ENCODE measurements at regions not wholly inside any gene's neighbourhood (a gene's known extent, or its start where the extent isn't known, plus 50 kb on each side); places are given as distances from the start of the nearest gene placed in this dataset.

DNA sequence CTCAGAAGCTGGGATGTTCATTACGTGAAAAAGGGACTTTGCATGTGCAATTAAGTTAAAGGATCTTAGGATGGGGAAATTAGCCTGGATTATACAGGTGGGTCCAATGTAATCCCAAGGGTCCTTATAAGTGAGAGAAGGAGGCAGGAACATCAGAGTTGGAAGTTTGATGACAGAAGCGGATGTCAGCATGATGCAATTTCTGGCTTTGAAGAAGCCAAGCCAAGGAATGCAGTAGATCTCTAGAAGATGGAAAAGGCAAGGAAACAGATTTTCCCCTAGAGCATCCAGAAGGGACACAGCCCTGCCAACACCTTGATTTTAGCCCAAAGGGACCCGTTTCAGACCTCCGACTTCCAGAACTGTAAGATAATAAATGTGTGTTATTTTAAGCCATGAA, 136.4 kb downstream of the LNPK start:
- no peak overlapping the region for H3K27ac ChIP-seq (replicated peaks)
- no peak for DNase-seq (ENCODE audit: low read depth in 1 of 2, low spot score in 1 of 2)
- no peak for TF ChIP-seq POLR2AphosphoS5 (IDR thresholded peaks at IDR 0.05; ENCODE audit: low read depth)
- no peak for TF ChIP-seq GABPA (IDR thresholded peaks at IDR 0.05; ENCODE audit: low read depth)
- TF ChIP-seq, protein P1, sequence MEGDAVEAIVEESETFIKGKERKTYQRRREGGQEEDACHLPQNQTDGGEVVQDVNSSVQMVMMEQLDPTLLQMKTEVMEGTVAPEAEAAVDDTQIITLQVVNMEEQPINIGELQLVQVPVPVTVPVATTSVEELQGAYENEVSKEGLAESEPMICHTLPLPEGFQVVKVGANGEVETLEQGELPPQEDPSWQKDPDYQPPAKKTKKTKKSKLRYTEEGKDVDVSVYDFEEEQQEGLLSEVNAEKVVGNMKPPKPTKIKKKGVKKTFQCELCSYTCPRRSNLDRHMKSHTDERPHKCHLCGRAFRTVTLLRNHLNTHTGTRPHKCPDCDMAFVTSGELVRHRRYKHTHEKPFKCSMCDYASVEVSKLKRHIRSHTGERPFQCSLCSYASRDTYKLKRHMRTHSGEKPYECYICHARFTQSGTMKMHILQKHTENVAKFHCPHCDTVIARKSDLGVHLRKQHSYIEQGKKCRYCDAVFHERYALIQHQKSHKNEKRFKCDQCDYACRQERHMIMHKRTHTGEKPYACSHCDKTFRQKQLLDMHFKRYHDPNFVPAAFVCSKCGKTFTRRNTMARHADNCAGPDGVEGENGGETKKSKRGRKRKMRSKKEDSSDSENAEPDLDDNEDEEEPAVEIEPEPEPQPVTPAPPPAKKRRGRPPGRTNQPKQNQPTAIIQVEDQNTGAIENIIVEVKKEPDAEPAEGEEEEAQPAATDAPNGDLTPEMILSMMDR (IDR thresholded peaks at IDR 0.05; ENCODE audit: insufficient read depth, low read length), result no peak
- TF ChIP-seq, protein P2, sequence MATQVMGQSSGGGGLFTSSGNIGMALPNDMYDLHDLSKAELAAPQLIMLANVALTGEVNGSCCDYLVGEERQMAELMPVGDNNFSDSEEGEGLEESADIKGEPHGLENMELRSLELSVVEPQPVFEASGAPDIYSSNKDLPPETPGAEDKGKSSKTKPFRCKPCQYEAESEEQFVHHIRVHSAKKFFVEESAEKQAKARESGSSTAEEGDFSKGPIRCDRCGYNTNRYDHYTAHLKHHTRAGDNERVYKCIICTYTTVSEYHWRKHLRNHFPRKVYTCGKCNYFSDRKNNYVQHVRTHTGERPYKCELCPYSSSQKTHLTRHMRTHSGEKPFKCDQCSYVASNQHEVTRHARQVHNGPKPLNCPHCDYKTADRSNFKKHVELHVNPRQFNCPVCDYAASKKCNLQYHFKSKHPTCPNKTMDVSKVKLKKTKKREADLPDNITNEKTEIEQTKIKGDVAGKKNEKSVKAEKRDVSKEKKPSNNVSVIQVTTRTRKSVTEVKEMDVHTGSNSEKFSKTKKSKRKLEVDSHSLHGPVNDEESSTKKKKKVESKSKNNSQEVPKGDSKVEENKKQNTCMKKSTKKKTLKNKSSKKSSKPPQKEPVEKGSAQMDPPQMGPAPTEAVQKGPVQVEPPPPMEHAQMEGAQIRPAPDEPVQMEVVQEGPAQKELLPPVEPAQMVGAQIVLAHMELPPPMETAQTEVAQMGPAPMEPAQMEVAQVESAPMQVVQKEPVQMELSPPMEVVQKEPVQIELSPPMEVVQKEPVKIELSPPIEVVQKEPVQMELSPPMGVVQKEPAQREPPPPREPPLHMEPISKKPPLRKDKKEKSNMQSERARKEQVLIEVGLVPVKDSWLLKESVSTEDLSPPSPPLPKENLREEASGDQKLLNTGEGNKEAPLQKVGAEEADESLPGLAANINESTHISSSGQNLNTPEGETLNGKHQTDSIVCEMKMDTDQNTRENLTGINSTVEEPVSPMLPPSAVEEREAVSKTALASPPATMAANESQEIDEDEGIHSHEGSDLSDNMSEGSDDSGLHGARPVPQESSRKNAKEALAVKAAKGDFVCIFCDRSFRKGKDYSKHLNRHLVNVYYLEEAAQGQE (IDR thresholded peaks at IDR 0.05; ENCODE audit: insufficient replicate concordance, low read depth), result no peak
- no peak for TF ChIP-seq SPI1 (IDR thresholded peaks at IDR 0.05; ENCODE audit: borderline replicate concordance, low read depth)

DNA sequence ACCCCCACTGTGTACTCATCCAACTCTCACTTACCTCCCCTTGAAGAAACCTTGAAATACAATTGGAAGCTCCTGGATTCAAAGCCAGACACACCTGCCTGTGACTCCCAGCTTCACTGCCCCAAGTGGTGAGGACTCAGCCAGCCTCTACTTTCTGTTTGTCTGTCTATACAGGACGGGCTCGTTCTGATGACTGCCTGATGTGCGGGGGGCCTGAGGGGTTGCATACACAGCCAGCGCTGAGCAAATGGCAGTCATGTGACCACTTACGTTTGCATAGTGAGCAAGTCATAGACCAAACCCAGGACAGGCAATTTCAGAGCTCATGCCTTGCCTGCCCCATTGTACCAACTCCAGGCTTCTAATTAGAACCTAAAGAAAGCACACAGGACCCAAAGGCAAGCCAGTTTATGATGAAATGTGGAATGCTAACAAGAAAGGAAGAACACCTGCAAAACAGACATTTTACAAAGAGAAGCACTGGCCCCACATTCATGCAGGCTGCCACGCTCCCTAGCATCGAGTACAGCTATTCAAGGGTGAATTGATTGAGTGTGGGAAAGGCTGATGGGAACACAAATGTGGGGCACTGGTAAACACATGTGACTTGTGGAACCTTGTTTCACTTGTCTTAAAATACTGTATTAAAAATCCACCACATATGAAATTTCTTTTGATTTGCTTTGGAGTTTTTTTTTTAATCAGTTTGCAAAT, 137.8 kb downstream of the LNPK start:
- Histone ChIP-seq H3K4me3 (replicated peaks; ENCODE audit: insufficient read depth, low read length) (no peak overlapping the region), H3K27me3 (ENCODE audit: insufficient read depth, poor library complexity, severe bottlenecking) (peaks cover 4% of the 10 kb centered on the region), H3K27ac (replicated peaks) (no peak overlapping the region)
- no peak for TF ChIP-seq GABPA (IDR thresholded peaks at IDR 0.05; ENCODE audit: low read depth)
- TF ChIP-seq, protein P2 (IDR thresholded peaks at IDR 0.05; ENCODE audit: insufficient replicate concordance, low read depth), result no peak
- no peak for TF ChIP-seq POLR2AphosphoS5 (IDR thresholded peaks at IDR 0.05; ENCODE audit: low read depth)
- no peak for TF ChIP-seq SPI1 (IDR thresholded peaks at IDR 0.05; ENCODE audit: borderline replicate concordance, low read depth)
- TF ChIP-seq, protein P1 (IDR thresholded peaks at IDR 0.05; ENCODE audit: insufficient read depth, low read length), result no peak
- no peak for DNase-seq (ENCODE audit: low read depth in 1 of 2, low spot score in 1 of 2)

More for the DNA sequence above, 136.4 kb downstream of the LNPK start:
- Histone ChIP-seq H3K4me3 (replicated peaks; ENCODE audit: insufficient read depth, low read length) (no peak overlapping the region), H3K27me3 (ENCODE audit: insufficient read depth, poor library complexity, severe bottlenecking) (peaks cover 4% of the 10 kb centered on the region)

DNA sequence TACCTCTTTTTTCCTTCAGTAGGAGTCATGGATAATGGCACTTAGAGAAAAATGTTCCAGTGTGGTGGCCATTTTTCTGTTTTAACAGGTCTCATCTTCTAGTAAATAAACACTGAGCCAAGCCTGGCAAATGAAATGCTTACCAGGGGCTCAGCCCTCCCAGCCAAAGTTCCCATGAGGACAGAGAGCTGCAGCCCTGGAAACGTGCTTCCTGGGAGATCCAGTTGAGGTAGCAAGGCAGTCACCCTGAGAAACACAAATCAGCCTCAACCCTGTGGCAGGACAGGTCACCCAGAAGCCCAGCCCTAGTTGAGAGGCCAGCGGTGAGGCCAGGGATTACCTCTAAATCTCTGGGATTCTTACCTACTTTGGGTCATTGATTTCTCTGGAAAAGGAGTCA, 140.1 kb downstream of the LNPK start:
- no peak for DNase-seq (ENCODE audit: low read depth in 1 of 2, low spot score in 1 of 2)

More for the DNA sequence above, 140.1 kb downstream of the LNPK start:
- Histone ChIP-seq H3K4me3 (replicated peaks; ENCODE audit: insufficient read depth, low read length) (no peak overlapping the region), H3K27me3 (ENCODE audit: insufficient read depth, poor library complexity, severe bottlenecking) (peaks cover 4% of the 10 kb centered on the region), H3K27ac (replicated peaks) (no peak overlapping the region)
- no peak for TF ChIP-seq POLR2AphosphoS5 (IDR thresholded peaks at IDR 0.05; ENCODE audit: low read depth)
- TF ChIP-seq, protein P2 (IDR thresholded peaks at IDR 0.05; ENCODE audit: insufficient replicate concordance, low read depth), result no peak

Data from HL-60 (cell line).